D341Med (cell line): ENCODE measurements at regions not wholly inside any gene's neighbourhood (a gene's known extent, or its start where the extent isn't known, plus 50 kb on each side); places are given as distances from the start of the nearest gene placed in this dataset.

Experiments
- DNase-seq: peaks from one replicate; pipeline ENCODE4 v3.0.0; 2012; ENCODE audit warnings: low spot score

GRCh38 chr13:39970177-39970846, 314.9 kb downstream of the COG6 start:
- DNase-seq = no peak

DNA sequence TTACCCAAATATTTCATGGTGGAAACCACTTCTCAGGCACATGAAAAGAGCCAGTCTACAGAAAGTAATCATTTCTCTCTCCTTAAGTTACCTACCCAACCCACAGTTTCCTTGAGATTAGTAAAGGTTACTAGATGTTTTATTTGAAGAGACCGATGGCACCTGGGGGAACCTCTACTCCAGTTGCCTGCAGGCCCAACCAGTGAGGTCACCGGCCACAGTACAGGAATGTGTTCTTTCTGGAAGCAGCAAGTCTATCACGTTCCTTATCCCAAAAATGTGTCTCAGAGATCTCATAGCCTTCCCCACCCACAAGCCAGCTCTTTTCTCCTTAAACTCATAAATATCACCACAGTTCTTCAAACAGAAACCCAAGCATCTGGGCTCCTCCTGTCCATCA, 316.1 kb downstream of the COG6 start:
- DNase-seq = no peak

DNA sequence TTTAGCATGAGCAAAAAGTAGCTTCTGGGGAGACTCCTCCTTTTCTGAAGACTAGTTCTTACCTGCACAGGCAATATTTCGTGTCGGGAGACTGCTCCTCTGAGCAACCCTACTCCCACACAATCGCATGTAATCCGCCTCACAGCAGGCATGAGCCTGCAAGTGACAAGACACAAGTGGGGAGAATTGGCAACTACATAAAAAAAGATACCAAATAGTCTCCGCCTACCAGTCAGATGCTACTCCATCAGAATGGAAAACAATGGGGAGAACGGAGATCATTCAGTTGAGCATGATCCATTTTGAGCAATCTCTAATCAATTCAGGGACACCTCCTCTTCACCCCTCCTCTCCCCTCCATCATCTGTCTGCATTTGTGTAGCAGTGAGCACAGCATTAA, 321.0 kb downstream of the COG6 start:
- DNase-seq = no peak

DNA sequence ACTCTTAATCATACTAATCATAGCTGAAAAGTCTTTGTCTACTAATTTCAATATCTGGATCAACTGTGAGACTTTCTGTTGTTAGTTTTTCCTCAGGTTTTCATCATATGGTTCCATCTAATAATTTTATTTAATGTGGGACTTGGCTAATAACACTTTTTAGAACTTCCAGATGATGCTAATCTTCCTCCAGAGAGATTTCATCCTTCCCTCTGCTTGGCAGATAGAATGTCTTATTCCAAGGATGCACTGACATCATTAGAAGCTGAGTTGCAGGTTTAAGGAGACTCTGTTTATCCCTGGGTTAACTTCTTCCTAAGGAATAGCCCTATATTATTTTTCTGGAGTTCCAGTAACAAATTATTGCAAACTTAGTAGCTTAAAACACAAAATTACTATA, 325.6 kb downstream of the COG6 start:
- DNase-seq = no peak

GRCh38 chr13:39982745-39983144, 327.3 kb downstream of the COG6 start:
- DNase-seq = no peak

GRCh38 chr13:39985071-39985470, 329.6 kb downstream of the COG6 start:
- DNase-seq = no peak

DNA sequence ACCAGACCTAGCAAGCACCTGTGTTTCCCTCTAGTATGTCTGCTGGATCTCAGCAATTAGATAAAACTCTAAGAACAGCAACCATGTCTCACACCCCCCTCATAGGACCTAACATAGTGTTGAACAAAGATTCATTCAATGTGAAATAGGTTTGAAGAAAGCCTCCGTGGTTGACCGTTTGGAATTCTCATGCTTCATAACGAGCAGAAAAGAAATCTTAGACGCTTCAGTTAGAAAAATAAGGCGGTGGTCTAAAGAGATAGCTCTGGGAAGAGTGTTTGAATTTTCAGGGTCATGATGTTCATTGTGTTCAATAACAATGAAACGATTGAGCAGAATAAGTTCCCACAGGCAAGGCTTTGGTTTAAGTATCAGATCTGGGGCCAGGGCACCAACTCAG, 332.9 kb downstream of the COG6 start:
- no peak for DNase-seq

DNA sequence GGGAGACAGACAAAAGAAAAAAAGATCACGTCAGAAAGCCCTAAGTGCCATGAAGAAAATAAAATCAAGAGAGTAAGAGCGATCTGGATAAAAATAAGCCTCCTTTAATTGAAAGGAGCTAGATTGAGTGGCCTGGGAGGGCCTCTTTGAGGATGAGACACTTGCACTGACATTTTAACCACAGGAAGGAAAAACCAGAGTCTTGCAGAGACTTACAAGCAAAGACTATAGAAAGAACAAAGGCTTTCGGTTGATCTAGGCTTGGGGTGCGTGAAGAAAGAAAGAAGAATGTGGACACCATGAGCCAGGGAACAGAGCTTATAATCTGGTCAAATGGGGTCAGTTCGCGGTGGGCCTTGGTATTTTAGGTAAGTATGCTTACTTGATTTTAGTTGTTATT, 342.7 kb downstream of the COG6 start:
- DNase-seq = no peak

DNA sequence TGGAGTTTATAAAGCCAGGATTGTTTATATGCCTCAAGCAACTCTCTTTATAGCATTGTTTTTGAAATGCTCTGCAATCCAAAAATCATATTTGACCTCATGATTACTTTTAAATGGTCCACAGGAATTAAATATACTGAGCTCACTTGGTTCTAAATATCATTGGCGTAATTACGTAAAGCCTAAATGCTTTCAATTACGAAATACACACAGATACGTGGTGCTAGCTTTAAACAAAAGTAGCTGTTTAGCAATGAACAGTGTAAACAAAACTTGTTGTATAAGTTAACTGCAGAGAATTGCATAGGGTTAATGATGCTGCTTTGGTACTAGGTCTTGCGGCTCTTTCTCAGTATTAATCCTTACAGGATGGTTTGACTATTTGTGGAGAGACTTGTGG, 346.6 kb downstream of the COG6 start:
- DNase-seq = no peak

- DNase-seq = no peak
These were observed 358.1 kb downstream of the COG6 start for GRCh38 chr13:40013554-40013953.

- no peak for DNase-seq
These were observed 361.6 kb downstream of the COG6 start for GRCh38 chr13:40016953-40017660.

DNA sequence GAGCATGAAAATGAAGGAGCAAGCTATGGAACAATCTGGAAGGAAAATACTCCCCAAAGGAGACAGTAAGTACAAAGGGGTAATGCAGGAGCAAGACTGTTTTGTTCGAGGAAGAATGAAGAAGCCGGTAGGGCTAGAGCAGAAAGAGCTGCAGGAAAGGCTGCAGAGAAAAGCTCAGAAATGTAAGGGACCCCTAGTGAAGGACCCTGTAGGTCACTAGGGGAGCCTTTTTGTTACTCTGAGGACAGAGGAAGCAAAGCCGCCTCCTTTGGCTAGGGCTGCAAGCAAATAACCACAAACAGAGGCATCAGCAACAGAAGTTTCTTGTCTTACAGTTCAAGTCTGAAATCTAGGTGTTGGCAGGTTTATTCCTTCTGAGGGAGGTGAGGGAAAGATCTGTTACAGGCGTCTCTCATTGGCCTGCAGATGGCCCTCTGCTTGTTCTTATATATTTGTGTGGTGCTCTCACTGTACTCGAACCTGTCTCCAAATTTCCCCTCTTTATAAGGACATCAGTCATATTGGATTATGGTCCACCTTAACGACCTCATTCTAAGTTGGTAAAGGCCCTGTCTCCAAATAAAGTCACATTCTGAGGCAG, 362.3 kb downstream of the COG6 start:
- no peak for DNase-seq

GRCh38 chr13:40023595-40024203, 368.2 kb downstream of the COG6 start:
- DNase-seq = no peak

DNA sequence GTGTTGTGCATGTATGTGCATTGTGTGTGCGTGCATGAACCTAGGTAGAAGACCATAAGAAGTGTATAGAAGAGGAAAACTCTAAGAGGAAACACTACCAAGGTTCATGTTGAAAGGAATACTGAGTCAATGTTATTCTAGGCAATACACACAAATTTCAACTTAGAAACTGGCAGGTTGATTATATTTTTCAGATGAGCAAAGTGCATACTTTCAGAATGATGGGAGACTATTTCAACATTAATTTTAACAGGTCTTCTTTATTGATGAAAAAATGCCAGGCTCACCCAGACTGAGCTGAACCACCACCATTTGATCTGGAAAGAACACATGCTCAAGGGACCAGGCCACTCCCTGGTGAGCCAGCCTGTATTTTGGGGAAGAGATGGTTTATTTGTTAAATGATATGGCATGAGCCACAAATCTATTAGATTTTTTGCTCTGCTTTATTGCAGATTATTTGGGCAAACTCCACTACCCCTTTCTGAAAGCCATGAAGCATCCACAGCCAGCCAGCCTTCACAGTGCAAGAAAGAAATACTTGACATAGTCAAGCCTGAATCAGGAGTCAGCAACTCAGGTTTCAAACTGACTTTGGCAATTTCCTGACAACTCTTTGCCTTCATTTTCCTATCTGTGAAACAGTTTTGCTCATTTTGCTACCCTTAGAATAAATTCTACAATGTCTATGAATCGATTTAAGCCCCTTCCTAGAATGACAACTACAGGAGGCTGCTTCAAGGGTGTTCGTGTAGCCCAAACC, 368.9 kb downstream of the COG6 start:
- DNase-seq = no peak

- no peak for DNase-seq
These were observed 369.7 kb downstream of the COG6 start for GRCh38 chr13:40024967-40025714.

DNA sequence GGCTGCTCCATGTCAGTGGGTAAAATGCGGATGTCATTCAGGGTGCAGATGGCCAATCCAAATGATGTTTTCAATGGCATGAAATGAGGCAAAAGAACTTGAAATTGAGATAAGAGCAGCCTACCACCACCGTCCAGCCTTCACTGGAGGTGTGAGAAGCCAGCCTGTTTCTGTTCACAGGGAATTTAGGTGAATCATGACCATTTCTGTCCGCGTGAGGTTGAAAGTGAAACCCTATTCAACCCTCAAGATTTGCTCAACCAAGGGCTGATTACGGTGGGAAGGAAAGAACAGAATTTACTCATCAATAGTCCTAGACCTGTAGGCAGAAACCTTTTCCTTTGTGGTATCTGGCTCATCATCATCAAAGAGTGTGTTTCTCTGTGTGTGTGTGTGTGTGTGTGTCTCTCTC, 370.7 kb downstream of the COG6 start:
- no peak for DNase-seq

DNA sequence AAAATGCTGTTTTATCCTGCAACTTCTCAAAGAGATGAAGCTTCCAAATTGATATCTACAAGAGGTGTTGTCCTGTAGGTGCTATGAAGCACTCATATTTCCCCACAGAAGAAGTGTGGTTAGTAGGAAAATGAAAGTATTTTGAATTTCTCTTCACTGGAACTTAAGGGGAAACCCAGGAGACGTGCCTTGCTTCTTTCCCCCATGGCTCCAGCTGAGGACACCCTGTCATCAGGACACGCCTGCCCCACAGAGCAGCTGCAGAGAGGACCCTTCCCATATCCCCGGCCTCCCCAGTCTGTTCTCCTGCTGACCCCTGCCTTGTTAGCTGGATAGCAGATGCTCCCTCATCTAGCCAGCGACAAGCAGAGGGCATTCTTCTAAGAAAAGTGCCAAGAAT, 371.3 kb downstream of the COG6 start:
- no peak for DNase-seq

DNA sequence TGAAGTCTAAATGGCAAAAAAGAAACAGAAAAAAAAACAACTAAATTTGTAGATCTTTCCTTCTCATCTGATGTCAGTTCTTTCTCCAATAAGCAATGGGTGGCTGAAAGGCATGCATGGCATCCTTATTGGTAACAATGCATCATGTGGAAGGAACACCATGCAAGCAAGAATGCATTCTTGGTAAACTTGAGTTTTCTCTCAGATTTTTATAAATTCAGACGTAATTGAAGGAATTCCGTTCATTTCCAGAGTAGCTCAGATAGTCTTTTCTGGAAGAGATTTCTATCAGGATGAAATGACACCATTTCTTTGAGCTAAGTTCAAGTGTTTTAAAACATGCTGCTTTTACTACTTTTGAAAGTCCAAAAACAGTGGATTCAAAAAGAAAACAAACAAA, 373.0 kb downstream of the COG6 start:
- no peak for DNase-seq

- no peak for DNase-seq
These were observed 375.6 kb downstream of the COG6 start for GRCh38 chr13:40031031-40031430.

- DNase-seq = no peak
These were observed 383.6 kb downstream of the COG6 start for GRCh38 chr13:40039061-40039460.

DNA sequence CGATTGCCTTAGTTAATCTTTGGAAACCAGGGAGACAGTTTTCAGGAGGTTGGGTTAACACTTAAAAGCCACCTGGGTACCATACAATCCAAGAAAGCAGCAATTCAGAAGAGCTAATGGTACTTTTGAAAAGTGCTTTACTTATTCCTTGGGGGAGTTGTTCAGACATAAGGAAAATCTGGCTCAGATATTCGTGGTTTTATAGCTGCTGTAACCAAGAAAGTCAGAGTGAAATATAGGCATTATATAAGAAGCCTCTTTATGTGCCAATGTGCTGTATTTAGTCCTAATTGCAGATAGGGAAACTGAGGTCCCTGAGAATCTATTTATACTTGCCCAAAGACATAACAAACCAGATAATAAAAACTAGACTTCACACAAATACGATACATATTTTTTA, 387.5 kb downstream of the COG6 start:
- DNase-seq = no peak

GRCh38 chr13:40043764-40044163, 388.3 kb downstream of the COG6 start:
- no peak for DNase-seq
